ENCODE measurements at regions not wholly inside any gene's neighbourhood (a gene's known extent, or its start where the extent isn't known, plus 50 kb on each side); places are given as distances from the start of the nearest gene placed in this dataset.

DNA sequence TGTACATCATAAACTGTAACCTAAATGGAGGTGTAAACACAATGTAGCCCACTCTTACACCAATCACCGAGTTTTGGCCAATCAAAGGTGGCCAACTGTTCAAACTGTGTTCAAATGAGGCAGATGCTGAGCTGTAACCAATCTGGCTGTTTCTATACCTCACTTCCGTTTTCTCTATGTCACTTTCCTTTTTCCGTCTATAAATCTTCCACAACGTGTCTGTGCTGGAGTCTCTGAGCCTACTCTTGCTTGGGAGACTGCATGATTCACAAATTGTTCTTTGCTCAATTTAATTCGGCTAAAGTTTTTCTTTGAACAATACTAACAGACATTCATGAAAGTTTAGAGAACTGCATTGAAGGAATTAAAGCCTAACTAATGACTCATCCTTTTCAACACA, 547.1 kb upstream of the USP15 start:
- Histone ChIP-seq H4K20me1 (replicated peaks; ENCODE audit: control insufficient read depth, insufficient read depth, low read length) (no peaks in the 10 kb centered on the region), H3K27ac (ENCODE audit: extremely low read depth, low read depth, low read length) (no peak overlapping the region), H3K9me1 (ENCODE audit: control insufficient read depth, insufficient read depth, low read length) (no peaks in the 10 kb centered on the region), H3K9me3 (replicated peaks; ENCODE audit: control insufficient read depth, insufficient read depth, low read depth, low read length) (no peaks in the 10 kb centered on the region; the same call in 1 of the 2 replicates), H3K4me1 (replicated peaks in 1 of 2; ENCODE audit: control insufficient read depth in 2 of 2, insufficient read depth in 2 of 2, low read length in 2 of 2) (no peaks in the 10 kb centered on the region), H3K79me2 (ENCODE audit: control insufficient read depth, insufficient read depth, low read length) (no peaks in the 10 kb centered on the region), H3K9ac (ENCODE audit: insufficient read depth in 1 of 2, low read depth in 2 of 2, low read length in 2 of 2) (no peak overlapping the region), H3K36me3 (ENCODE audit: control insufficient read depth, insufficient read depth, low read length) (no peaks in the 10 kb centered on the region), H3K4me3 (no peak overlapping the region), H3K27me3 (ENCODE audit: control insufficient read depth in 2 of 2, insufficient read depth in 2 of 2, low read length in 2 of 2) (no peaks in the 10 kb centered on the region), H3K4me2 (ENCODE audit: insufficient read depth, low read length) (no peak overlapping the region), H2AFZ (ENCODE audit: low read depth, low read length) (no peak overlapping the region)
- intact Hi-C loops (cut with micrococcal nuclease) (no loop called here), in situ Hi-C loops (cut with MboI) (no loop called here)
- TF ChIP-seq ZBED1 (IDR thresholded peaks at IDR 0.05) (no peak), POLR2B (IDR thresholded peaks at IDR 0.05; ENCODE audit: low read depth, partially characterized antibody) (no peak), JUND (IDR thresholded peaks at IDR 0.05; ENCODE audit: borderline replicate concordance, low read depth, low read length) (no peak), JUND (tag; IDR thresholded peaks at IDR 0.05; ENCODE audit: borderline replicate concordance, low read depth, low read length) (no peak), POLR3G (IDR thresholded peaks at IDR 0.05; ENCODE audit: extremely low read depth, insufficient read length, insufficient replicate concordance) (no peak), ZNF76 (CRISPR knock-in tag; IDR thresholded peaks at IDR 0.05; ENCODE audit: borderline replicate concordance) (no peak), NCOA1 (IDR thresholded peaks at IDR 0.05; ENCODE audit: low read depth) (no peak), SETDB1 (IDR thresholded peaks at IDR 0.05; ENCODE audit: low read length) (no peak), POLR2AphosphoS5 (IDR thresholded peaks at IDR 0.05; ENCODE audit: control insufficient read depth, insufficient read depth, low read depth, low read length) (no peak), SAP30 (IDR thresholded peaks at IDR 0.05; ENCODE audit: borderline replicate concordance, insufficient read depth, low read depth, low read length, poor library complexity, severe bottlenecking) (no peak), OTX1 (CRISPR knock-in tag; IDR thresholded peaks at IDR 0.05) (no peak), CBX1 (IDR thresholded peaks at IDR 0.05; ENCODE audit: low read depth) (no peak)
- TF ChIP-seq, protein P1, sequence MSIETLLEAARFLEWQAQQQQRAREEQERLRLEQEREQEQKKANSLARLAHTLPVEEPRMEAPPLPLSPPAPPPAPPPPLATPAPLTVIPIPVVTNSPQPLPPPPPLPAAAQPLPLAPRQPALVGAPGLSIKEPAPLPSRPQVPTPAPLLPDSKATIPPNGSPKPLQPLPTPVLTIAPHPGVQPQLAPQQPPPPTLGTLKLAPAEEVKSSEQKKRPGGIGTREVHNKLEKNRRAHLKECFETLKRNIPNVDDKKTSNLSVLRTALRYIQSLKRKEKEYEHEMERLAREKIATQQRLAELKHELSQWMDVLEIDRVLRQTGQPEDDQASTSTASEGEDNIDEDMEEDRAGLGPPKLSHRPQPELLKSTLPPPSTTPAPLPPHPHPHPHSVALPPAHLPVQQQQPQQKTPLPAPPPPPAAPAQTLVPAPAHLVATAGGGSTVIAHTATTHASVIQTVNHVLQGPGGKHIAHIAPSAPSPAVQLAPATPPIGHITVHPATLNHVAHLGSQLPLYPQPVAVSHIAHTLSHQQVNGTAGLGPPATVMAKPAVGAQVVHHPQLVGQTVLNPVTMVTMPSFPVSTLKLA (conservative IDR thresholded peaks at IDR 0.05), result no peak
- TF ChIP-seq, protein P2, sequence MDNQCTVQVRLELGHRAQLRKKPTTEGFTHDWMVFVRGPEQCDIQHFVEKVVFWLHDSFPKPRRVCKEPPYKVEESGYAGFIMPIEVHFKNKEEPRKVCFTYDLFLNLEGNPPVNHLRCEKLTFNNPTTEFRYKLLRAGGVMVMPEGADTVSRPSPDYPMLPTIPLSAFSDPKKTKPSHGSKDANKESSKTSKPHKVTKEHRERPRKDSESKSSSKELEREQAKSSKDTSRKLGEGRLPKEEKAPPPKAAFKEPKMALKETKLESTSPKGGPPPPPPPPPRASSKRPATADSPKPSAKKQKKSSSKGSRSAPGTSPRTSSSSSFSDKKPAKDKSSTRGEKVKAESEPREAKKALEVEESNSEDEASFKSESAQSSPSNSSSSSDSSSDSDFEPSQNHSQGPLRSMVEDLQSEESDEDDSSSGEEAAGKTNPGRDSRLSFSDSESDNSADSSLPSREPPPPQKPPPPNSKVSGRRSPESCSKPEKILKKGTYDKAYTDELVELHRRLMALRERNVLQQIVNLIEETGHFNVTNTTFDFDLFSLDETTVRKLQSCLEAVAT (IDR thresholded peaks at IDR 0.05), result no peak
- TF ChIP-seq, protein P3, sequence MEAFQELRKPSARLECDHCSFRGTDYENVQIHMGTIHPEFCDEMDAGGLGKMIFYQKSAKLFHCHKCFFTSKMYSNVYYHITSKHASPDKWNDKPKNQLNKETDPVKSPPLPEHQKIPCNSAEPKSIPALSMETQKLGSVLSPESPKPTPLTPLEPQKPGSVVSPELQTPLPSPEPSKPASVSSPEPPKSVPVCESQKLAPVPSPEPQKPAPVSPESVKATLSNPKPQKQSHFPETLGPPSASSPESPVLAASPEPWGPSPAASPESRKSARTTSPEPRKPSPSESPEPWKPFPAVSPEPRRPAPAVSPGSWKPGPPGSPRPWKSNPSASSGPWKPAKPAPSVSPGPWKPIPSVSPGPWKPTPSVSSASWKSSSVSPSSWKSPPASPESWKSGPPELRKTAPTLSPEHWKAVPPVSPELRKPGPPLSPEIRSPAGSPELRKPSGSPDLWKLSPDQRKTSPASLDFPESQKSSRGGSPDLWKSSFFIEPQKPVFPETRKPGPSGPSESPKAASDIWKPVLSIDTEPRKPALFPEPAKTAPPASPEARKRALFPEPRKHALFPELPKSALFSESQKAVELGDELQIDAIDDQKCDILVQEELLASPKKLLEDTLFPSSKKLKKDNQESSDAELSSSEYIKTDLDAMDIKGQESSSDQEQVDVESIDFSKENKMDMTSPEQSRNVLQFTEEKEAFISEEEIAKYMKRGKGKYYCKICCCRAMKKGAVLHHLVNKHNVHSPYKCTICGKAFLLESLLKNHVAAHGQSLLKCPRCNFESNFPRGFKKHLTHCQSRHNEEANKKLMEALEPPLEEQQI (IDR thresholded peaks at IDR 0.05), result no peak
- ATAC-seq (no peak), DNase-seq (ENCODE audit: extremely low read depth in 1 of 4, low spot score in 3 of 4) (no peak), FAIRE-seq (no peak)
- 0% methylated on average over 5 of the region's 5 CpGs for WGBS (ENCODE audit: insufficient coverage, low coverage, missing lambda C conversion rate)
- BruUV-seq (replicated peaks), result no TSS peak
- CTCF ChIA-PET (ENCODE audit: low intra/inter-chr PET ratio), result no interaction called here
- POLR2A ChIA-PET, result interaction anchor here (0.7 kb wide), 1 partner anchor 1818 kb away, joined by 3 read pairs; no protein-coding TSS in a partner anchor

Measured in K562 (cell line).